ENCODE measurements at regions not wholly inside any gene's neighbourhood (a gene's known extent, or its start where the extent isn't known, plus 50 kb on each side); places are given as distances from the start of the nearest gene placed in this dataset.

- H3K56ac ChIP-seq (replicated peaks; ENCODE audit: insufficient read length, low read depth, low read length) = no peak overlapping the region
- no peak overlapping the region for H3K14ac ChIP-seq (ENCODE audit: insufficient read length)
- no peaks in the 10 kb centered on the region for H3K79me1 ChIP-seq (ENCODE audit: low read depth, low read length)
- H3K4me2 ChIP-seq (ENCODE audit: insufficient read depth in 1 of 2, low read depth in 2 of 2, low read length in 2 of 2) = no peak overlapping the region
- H3K9ac ChIP-seq (replicated peaks in 1 of 4; ENCODE audit: extremely low read depth in 1 of 4, low read depth in 3 of 4, low read length in 3 of 4) = no peak overlapping the region
- POLR2A ChIA-PET (ENCODE audit: partially characterized antibody) = no interaction called here
- H4K20me1 ChIP-seq (replicated peaks in 1 of 2; ENCODE audit: control insufficient read depth in 1 of 2, insufficient read depth in 2 of 2, low read length in 2 of 2) = no peaks in the 10 kb centered on the region
- H4K5ac ChIP-seq (ENCODE audit: insufficient read length, low read depth, low read length) = no peak overlapping the region
- H2BK5ac ChIP-seq (ENCODE audit: low read depth, low read length) = no peak overlapping the region
- H3K4me1 ChIP-seq (replicated peaks in 1 of 4; ENCODE audit: control insufficient read depth in 3 of 4, insufficient read depth in 4 of 4, low read length in 3 of 4) = peaks cover 0 to under 1% (median 0%) of the 10 kb centered on the region in 4 experiments; a peak in 3 of 7 replicates
- no peak for DNase-seq (ENCODE audit: low read depth in 1 of 2, low spot score in 2 of 2)
- no peak overlapping the region for H3K4me3 ChIP-seq (ENCODE audit: extremely low read depth in 1 of 4, insufficient read depth in 2 of 4, low read depth in 3 of 4, low read length in 4 of 4)
- H3K18ac ChIP-seq (ENCODE audit: extremely low read depth, low read length) = no peak overlapping the region
- no peaks in the 10 kb centered on the region for H3K36me3 ChIP-seq (ENCODE audit: control insufficient read depth in 2 of 4, insufficient read depth in 4 of 4, low read length in 3 of 4)
- no peak for FAIRE-seq
- H3K23ac ChIP-seq (ENCODE audit: insufficient read length) = no peak overlapping the region
- H3K79me2 ChIP-seq (ENCODE audit: control insufficient read depth in 1 of 2, insufficient read depth in 2 of 2, low read length in 2 of 2) = no peaks in the 10 kb centered on the region
- no peak overlapping the region for H2AFZ ChIP-seq (ENCODE audit: low read length)
- H2BK15ac ChIP-seq (ENCODE audit: low read length) = no peak overlapping the region
- no peak overlapping the region for H2BK20ac ChIP-seq (ENCODE audit: low read length)
- no peaks in the 10 kb centered on the region; the same call in 1 of the 2 replicates for H3K23me2 ChIP-seq (ENCODE audit: low read depth, low read length)
- H2BK120ac ChIP-seq (replicated peaks; ENCODE audit: low read depth, low read length) = no peak overlapping the region
- no peaks in the 10 kb centered on the region for H3K9me3 ChIP-seq (ENCODE audit: insufficient read depth in 2 of 2, low read depth in 1 of 2, low read length in 1 of 2)
- no peak overlapping the region for H4K91ac ChIP-seq (replicated peaks; ENCODE audit: insufficient read length, low read length)
- H2AK5ac ChIP-seq (ENCODE audit: low read depth, low read length) = no peak overlapping the region
- H2BK12ac ChIP-seq (ENCODE audit: low read depth, low read length) = no peak overlapping the region
- TF ChIP-seq BCL11A (IDR thresholded peaks at IDR 0.05; ENCODE audit: low read depth in 2 of 2, low read length in 2 of 2) = no peak
- TF ChIP-seq MAX (IDR thresholded peaks at IDR 0.05) = no peak
- TF ChIP-seq ASH2L (IDR thresholded peaks at IDR 0.05; ENCODE audit: low read length) = no peak
- no peak for TF ChIP-seq EP300 (IDR thresholded peaks at IDR 0.05; ENCODE audit: borderline replicate concordance in 1 of 2, low read depth in 2 of 2, low read length in 2 of 2)
- TF ChIP-seq KDM4A (IDR thresholded peaks at IDR 0.05; ENCODE audit: low read depth, low read length, severe bottlenecking) = no peak
- no peak for TF ChIP-seq CTBP2 (IDR thresholded peaks at IDR 0.05; ENCODE audit: borderline replicate concordance, insufficient read depth, insufficient read length, low read length)
- TF ChIP-seq KDM1A (IDR thresholded peaks at IDR 0.05; ENCODE audit: borderline replicate concordance, low read length) = no peak
- TF ChIP-seq RBBP5 (IDR thresholded peaks at IDR 0.05; ENCODE audit: borderline replicate concordance, low read depth, low read length) = no peak
- no peak for TF ChIP-seq POU5F1 (IDR thresholded peaks at IDR 0.05; ENCODE audit: low read depth, low read length)
- TF ChIP-seq CREB1 (IDR thresholded peaks at IDR 0.05) = no peak
- no peak for TF ChIP-seq FOSL1 (IDR thresholded peaks at IDR 0.05; ENCODE audit: insufficient read depth, low read depth, low read length)
- TF ChIP-seq RNF2 (IDR thresholded peaks at IDR 0.05; ENCODE audit: borderline replicate concordance, low read depth, low read length, missing control alignments, poor library complexity, severe bottlenecking) = no peak
- TF ChIP-seq TAF7 (optimal IDR thresholded peaks at IDR 0.05; ENCODE audit: borderline replicate concordance, low read depth, low read length) = no peak
- TF ChIP-seq SP1 (IDR thresholded peaks at IDR 0.05; ENCODE audit: low read depth, low read length) = no peak
- no peak for TF ChIP-seq HDAC6 (IDR thresholded peaks at IDR 0.05; ENCODE audit: low read depth, low read length)
- no peak for TF ChIP-seq CHD1 (IDR thresholded peaks at IDR 0.05; ENCODE audit: low read depth, low read length)
- no peak overlapping the region for H3K27ac ChIP-seq (ENCODE audit: low read depth, low read length)
- CTCF ChIA-PET (ENCODE audit: partially characterized antibody) = interaction anchor here (1.0 to 1.2 kb wide), 2 partner anchors 14 to 171 kb away, joined by 3 to 4 read pairs; no protein-coding TSS in a partner anchor
- H4K8ac ChIP-seq (ENCODE audit: extremely low read depth, insufficient read depth, low read length) = no peak overlapping the region
- no peaks in the 10 kb centered on the region for H3K27me3 ChIP-seq (replicated peaks in 1 of 4; ENCODE audit: control insufficient read depth in 3 of 4, extremely low read depth in 1 of 4, insufficient read depth in 3 of 4, low read length in 3 of 4)
- no peak overlapping the region for H3K4ac ChIP-seq (replicated peaks; ENCODE audit: insufficient read length, low read depth, low read length)
These were observed 441.8 kb downstream of the LRATD1 start for GRCh38 chr2:15074319-15074718.
